CD4-positive, alpha-beta T cell treated with Interleukin-15 for 4 hours (primary cell): ENCODE measurements at regions not wholly inside any gene's neighbourhood (a gene's known extent, or its start where the extent isn't known, plus 50 kb on each side); places are given as distances from the start of the nearest gene placed in this dataset.

Experiments used
- DNase-seq: peaks from one replicate; pipeline ENCODE4 v3.0.0-alpha.2; 2020; ENCODE audit warnings: low spot score

DNA sequence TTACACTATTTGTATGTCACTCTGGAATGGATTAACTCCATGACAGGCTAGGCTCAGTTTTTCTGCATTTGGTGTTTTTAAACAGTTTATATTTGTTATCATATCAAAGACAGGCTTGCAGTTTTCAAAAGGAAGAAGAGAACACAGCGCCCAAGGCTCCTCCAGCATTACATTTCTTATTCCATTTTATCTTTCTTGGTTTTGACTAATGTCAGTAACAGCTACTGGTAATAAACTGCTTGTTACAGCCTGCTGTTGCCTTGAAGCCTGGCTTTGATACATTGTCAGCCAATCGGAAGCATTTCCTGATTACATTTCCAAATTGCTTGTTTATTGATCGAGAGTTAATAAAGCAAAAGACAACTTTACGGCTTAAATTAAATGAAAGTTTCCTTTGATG is 166.0 kb upstream of the MDFIC start:
- DNase-seq: no peak

DNA sequence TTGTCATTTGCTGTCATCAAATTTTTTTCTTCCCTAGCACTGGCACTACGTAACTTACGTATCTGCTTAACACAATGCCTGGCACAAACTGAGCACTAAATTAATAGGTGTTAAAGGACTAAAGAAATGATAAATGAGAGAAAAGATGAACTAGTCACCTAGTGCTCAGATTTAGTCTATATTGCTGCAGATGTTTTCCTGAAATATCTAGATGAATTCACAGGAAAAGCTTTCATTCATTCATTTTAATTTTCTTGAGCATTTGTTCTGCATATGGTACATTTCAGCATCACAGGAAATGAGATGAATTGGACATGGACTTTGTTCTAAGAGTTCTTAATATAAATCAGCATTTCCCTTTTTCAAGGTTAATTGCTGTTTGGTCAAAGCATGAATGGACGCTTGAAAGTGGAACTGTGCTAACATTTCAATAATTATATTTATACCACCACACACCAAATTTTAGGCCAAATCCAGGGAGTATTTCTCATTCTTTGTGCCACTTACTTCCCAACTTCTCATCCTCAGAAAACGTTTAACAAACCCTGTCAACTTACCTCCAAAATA is 163.2 kb upstream of the MDFIC start:
- no peak for DNase-seq

DNA sequence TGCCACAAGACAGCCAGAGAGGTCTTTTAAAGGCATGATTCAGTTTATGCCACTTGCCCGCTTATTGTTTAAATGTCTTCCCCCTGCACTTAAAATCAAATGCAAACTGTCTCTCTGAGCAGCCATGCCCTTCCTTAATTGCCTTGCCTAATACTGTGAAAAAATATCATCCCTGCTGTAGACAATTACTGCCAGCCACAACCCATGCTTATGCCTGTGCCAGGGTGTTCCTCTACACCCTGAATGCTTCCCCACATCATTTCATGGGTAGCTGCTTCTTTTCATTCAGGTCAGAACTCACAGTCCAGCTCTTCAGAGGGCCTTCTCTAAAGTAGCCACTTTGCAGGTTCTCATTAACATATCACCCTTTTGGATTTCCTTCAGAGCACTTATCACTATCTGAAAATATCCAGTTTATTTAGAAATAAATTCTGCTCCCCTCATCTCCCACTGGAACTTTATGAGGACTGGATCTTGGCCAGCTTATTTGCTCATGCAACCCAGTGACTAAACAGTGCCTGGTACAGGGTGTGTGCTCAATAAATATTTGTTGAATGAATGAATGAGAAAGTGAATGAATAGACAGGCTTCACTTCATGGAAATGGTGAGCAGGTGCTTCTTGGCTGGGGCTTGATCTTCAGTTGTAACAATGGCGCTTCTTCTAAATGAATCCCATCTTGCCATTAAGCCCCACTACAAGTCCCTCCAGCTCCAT is 162.4 kb upstream of the MDFIC start:
- no peak for DNase-seq

DNA sequence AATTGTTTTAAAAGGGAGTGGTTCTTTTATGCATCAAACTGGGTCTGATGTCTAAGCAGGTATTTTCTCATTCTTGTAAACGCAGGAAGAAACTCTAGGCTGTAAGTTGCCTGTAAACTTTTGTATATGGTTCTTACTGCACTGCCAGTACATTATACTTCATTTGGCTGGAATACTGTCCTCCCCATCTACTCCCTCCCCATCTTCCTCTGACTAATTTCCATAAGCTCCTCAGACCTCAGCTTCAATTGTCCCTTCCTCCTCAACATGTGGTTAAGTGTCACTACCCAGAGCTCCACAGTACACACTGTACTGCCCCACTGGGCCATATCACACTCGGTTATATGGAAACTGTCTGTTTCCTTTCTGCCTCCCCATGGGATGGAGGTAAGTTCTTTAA is 161.4 kb upstream of the MDFIC start:
- no peak for DNase-seq

DNA sequence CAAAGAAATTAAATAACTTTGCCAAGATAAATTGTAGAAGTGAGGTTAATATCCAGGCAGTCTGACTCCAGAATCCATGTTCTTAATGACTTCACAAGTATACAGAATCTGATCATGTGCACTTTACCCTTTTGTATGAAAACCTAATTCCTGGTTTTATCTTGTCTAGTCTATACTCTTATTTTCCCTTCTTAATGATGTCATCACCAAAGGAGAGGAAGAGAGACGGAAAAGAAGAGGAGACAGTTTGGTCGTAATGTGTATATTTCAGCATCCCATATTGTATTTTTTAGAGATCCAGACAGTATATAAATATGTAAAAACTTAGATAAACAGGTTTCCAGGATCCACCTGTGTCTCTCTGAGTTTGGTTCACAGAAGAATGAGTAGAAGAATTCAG is 159.9 kb upstream of the MDFIC start:
- DNase-seq: no peak

DNA sequence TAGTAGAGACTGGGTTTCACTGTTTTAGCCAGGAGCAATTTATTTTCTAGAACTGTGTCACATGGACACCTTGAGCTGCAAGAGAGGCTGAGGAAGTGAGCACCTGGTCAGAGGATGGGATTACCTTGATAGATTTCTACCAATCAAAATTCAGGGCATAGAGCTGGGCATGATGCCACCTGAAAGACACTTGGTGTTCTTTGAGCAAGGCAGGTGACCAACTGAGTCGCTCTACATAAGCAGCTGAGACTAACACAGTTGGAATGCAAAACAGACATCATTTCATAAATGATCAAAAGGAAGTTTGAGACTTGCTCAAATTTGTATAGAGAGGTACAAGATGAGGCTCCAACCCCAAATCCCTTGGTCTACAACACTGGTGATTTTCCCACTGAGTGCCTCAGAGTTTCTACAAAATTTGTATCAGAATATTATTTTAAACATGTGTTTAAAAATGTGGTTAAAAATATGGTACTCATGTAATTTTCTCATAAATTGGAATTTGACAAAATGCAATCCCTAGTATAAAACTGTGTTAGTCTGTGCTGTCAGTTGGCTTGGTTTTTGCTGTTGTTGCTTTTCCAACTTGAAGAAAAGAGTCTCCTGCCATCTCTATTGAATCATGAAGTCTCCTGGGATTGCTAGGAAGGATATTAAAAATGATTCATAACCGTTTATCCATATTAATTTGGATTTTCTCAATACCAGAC is 156.4 kb upstream of the MDFIC start:
- DNase-seq: no peak

DNA sequence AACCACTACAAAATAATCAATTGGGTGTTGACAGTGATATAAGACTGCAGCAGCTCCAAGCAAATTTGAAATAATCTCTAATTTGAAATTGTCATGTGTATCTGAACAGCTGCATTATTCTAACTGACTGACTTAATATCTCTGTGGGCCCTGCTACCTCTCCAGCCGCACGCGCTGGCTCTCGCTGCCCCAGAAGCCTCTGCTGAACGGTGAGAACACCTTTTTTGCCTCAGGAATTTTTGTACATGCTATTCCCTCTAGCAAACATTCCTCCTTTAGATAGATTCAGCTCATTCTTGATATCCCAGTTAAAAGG is 155.9 kb upstream of the MDFIC start:
- DNase-seq: no peak

DNA sequence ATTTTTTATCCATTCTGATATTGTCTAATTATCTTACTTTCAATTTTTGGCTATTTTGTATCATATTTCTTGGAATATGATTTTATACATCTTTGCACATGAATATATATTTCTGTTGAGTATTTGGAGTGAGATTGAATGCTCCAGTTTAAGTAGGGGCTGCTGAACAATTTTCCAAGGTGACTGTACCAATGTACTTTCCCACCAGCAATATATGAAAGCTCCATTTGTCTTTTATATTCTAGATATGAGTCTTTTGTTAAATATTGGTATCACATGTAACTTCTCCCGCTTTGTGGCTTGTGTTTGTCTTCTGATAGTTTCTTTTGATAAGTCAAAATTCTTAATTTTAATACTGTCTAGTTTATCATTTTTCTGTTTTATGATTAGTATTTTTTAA is 144.6 kb upstream of the MDFIC start:
- DNase-seq: no peak

DNA sequence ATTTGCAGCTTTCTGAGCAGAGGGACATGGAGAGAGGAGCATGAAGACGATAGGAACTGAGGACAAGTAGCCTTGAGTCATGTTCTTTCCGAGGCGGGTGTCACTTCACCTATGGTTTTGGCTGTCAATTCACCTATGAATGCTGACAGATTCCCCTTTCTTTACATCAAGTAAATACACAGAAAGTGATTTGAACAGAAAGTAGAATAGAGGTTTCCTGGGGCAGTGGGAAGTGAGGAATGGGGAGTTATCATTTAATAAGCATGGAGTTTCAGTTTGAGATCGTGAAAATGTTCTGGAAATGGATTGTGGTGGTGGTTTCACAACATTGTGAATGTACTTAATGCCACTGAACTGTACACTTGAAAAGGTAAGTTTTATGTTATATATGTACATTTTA is 138.4 kb upstream of the MDFIC start:
- DNase-seq: no peak

DNA sequence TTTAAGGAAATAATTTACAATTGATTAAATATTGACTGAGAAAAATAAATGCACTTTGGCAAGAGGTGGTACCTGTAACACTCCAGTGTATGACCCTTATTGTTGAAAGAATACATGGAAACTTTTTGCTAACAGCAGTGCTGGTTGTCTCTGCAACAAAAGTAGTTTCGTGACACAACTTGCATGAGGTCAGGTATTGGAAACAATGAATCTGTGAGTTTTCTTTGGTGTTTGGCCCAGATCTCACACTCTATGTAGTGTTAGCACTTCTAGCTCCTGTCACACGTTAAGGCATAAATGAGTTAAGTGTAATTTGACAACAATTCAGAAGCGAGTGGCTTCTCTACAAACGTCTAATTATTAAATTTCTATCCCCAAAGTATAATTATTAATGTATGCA is 137.7 kb upstream of the MDFIC start:
- DNase-seq: no peak

DNA sequence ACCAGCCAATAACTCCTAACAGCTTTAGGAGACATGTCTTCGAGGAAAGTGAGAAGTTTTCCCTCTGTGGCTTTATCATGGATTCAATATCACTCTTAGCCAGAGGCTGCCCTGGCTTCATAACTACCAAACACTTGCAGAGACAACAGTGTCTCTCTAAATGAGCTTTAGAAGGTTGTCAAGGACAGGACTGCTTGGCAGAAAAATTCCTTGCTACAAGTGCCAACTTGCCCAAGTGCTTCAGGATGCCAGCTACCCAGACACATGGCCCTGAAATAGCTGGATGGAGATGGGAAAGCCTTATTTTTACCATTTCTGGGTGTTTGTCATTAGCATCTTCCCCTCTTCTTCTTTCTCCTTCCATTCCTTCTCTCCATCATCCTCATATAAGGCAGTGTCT is 137.1 kb upstream of the MDFIC start:
- no peak for DNase-seq

DNA sequence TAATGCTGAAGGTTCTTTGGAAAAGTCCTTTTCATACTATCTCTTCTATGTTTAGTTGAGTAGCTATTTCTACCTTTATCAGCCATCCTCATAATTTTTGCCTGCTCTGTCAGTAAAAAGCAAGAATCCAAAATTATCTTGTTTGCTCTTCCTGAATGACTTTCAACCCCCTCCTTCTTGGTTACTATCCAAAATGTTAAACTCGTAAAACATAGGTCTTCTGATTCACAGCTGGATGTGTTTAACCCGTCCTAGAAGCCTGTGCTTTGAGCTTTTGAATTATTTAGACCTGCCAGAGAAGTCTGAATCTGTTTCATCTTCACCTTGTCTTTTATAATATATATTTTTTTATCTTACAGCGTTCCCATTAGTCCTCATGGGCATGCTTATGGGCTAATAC is 136.4 kb upstream of the MDFIC start:
- DNase-seq: no peak

DNA sequence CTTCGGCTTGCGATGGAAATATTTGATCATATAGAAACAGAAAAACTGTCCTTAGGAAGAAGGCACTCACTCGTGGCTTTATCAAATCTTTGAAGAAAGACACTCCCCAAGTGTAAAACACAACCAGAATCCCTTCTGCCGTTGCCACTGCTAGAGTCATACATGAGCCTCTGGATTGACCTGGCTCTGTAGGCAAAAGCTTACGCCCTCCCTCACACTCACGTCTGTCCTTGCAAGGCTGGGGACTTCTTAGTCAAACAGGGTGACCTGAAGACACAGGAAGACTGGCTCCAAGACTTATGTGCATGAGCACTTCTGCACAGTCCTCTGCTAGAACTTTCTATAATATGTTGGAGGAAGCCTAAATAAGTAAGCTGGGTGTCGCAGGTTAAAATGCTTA is 135.4 kb upstream of the MDFIC start:
- DNase-seq: no peak

DNA sequence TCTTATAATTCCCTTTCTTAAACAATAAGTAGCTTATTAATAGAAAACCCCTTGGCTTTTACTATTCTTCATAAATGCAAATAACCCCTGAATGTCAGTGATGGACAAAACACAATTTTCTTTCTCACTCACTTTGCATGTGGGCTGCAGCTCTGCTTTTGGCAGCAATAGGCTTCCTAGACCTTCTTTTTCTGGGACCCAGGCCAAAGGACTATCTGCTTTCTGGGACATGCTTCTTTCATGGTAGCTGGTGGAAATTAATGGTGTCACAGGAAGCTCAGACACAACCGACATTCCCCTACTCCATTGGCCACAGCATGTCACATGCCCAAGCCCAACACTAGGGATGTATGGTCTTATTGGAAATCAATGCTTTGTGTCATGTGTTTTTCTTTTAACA is 134.3 kb upstream of the MDFIC start:
- DNase-seq: no peak

DNA sequence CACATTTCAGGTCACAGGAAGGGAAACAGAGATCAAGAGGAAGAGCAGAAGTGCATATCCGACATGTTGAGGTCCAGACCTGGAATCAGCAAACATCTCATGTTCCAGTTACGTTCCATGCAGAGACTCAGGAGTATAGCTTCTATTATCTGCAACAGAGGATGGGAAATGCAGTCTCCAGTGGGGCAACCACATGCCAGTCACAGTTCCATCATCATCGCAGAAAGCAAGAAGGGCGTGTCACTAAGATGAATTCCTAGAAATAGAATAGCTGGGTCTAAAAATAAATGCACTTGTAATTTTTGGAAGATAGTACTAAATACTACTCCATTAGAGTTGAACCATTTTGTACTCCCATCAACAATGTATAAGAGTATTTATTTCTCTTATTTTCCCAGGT is 133.2 kb upstream of the MDFIC start:
- DNase-seq: no peak

DNA sequence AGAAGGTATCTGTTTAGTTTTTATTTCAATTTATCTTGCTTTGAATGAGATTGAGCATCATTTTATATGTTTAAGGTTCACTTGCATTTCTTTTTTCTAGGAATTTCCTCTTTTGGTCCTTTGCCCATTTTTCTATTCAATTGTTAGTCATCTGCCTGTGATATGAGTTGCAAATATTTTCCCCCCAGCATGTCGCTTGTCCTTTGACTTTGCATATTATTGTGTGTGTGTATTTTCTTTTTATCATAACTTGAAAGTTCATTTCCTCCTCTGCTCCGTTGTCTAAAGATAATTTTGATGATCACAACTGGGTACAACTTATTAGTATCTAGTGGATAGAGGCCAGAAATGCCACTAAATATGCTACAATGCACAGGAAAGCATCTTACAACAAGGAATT is 132.7 kb upstream of the MDFIC start:
- no peak for DNase-seq

DNA sequence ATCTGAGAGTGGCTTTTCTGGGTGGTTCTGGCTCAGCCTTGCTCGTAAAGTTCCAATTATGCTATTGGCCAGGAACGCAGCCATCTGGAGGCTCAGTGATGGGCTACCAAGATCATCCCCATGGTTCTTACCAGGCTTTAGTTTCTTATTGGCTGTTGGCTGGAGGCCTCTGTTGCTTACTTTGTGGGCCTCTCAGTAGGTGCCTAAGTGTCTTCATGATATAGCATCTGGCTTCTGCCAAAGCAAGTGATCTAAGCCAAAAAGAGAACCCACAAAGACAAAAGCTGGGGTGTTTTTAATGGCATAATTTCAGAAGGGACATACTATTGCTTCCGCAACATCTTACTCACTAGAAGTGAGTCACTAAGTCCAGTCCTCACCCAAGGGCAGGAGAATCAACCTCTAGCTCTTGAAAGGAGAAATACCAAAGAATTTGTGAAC is 132.0 kb upstream of the MDFIC start:
- no peak for DNase-seq

DNA sequence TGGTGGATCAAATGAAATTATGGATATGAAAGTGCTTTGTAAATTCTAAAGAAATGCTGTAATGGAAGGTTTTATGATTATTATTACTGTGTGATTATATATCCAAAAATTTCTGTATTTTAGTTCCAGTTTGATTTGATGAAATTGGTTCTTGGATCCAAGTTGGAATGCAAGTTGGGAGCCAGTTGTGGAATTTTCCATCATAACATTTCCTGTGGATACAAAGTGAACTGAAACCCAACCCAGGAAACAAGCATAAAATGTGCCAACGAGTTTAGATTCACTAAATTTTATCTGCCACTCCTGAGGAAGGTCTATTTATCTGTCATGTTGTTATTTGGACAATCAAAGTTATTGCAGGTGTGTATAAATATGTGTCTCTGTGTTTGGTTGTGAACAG is 131.4 kb upstream of the MDFIC start:
- no peak for DNase-seq

DNA sequence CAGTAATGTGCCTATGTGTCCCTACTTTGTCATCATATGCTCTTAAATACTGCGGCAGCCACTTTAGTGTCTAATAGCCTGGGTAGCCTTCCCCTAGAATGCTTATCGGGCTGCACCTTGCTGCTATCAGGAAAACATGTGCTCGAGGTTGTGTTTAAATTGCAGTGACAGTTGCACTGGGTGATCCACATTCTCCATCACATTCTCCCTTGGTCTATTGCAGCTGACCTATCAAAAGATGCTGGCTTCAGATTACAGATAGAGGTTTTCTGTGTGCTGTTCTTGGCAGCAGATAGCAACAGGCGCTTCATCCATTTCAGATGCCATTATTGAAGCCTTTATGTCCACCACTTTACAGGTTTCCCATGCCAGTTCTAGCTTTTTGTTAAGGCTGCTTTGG is 130.1 kb upstream of the MDFIC start:
- DNase-seq: no peak

DNA sequence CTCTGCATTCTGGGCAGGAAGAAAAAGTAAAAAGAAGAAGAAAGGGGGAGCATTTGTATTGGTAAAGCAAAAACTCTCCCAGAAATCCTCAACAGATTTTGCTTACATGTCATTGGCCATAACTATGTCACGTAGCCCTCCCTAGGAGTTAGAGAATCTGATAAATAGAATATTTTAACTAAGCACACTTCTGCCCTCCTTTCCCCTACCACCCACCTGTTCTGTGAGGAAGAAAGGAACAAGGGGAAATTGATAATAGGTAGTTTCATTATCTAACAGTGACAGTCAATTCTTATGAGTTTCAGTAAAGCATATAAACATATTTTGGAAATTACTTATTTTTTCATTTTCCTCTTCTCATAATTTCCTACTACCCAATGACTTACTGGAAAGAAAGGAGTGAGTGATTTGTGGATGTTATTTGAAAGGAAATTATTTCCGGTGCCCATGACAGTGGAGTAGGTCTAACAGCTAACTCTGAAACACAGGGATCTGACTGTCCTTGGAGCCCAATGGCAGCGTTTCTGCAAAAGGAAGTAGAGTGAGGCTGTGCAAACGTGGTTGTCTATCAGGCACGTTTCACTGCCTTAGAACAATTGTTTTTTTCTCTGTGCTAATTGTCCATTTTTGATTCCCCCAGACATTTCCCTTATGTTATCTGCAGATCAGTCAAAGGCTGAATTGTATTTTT is 128.6 kb upstream of the MDFIC start:
- no peak for DNase-seq

DNA sequence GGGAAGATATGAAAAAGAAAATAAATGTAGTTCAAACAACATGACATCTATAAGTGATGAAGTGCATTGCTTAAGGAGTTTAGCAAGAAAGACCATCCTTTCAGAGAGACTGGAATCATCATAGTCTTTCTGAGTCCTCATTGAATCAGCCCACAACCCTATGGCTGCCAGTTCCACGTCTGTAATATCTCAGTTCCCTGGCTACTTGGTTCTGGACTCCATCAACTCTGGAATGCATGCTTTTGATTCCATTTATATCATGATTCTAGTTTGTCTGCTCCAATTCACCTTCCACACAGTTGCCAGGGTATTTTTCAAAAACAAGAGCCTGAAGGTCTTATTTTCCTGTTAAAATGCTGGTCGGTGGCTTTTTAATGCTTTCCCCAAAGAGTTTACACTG is 126.4 kb upstream of the MDFIC start:
- DNase-seq: no peak

DNA sequence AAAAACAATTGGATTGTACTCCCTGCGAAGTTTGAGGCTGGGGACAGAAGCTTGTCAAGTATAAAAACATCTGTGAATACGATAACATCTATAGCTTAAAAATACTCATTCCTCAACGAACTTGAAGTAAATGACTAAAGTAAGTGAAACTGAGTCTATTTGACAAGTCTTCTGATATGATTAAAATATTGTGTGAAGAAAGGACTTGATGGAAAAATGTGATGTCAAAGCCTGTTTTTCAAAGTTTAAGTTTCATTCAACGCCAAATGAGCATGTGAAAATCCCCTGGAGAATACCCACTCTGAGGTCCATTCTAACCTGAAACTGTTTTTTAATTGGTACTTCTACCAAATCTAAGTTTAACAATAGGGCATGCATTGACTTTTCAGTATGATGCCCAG is 122.3 kb upstream of the MDFIC start:
- no peak for DNase-seq

DNA sequence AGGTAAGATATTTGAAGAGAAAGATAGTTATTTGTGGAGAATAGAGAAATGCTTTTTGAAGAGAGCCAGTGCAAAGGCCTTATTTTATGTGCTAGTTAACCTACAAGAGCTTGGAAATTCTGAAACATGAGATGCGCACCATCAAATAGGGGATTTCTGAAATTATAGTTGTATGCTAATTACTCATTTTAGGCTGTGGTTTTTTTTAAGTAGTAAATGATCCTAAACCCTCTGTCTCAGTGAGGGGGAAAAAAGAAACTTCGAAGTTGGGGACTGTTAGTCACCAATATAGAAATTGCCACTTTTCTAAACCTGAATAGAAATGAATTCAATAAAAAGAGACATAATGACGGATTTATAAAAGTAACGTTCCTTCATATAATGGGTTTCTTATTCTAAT is 119.3 kb upstream of the MDFIC start:
- no peak for DNase-seq
